COLO668 (cell line): ENCODE measurements at regions not wholly inside any gene's neighbourhood (a gene's known extent, or its start where the extent isn't known, plus 50 kb on each side); places are given as distances from the start of the nearest gene placed in this dataset.

Source experiments
- DNase-seq: peaks from one replicate; lab custom pipeline; 2025; ENCODE audit not compliant: unreplicated experiment; lab: John Stamatoyannopoulos, UW

DNA sequence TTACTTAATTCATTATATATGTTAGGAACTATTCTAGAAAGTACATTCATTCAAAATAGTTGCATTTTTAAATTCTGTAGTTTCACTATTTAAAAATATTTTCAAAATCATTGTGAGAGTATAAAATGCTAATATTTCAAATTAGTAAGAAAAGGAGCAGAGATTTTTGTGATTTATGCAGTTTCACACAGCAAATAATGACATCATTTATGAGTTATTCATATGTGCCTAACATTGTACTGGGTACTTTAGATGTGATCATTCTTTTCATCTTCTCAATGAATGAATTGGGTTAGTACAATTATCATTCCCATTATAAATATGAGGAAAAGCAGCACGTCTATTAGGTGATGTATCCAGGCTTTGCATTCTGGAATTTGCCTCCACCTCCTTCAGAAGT is 1451.0 kb upstream of the IGFBP7 start:
- DNase-seq: no peak

DNA sequence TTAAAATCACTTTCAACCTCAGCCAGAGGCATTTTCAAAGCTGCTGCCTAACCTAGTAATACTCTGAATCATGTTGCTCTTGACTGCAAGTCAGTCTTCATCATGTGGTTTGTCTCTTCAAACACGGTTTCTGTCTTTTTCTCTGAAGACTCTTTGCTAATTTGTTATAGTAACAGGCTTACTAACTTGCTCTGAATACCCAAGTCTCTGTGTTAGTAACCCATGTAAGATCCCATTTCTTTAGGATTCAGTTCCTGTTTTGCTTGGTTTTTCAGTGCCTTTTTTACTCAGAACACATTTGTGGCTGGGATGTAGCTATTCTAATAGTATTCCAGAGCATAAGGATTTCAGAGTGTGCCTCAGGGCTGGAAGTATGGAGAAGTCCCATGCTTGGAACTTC is 1450.6 kb upstream of the IGFBP7 start:
- no peak for DNase-seq

DNA sequence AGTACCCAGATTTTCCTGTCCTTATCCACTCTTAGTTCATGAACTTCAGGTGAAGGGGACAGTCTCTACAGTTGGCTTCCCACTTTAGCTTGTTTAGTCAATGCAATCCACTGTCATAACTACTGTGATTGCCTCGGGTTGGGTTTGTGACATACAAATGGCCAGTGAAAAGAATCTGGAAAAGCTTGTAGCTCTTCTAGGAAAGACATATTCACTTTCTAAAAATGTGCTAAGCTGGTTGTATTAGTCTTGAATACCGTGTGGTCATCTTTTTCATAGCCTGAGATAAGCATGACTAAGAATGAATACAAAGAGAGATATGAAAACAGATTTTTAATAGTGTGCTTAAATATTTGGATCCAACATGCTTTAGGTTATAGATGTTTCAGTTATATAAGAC is 1443.5 kb upstream of the IGFBP7 start:
- no peak for DNase-seq

DNA sequence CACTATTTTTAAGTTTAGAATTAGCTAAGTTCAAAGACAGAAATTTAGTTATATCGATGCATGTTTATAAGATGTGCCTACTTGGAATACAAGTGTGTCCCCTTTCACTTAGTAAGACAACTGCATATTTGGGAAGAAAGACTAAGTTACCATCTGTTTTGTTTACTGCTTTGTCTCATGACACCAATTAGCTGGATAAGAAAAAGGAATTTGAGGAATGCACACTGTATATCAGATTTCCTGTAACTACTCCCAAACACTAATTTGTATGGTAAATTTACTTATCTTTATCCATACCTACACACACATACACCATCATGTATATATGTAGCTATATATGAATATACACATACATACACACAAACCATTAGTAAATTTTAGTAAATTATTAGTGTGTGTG is 1442.8 kb upstream of the IGFBP7 start:
- DNase-seq: no peak

DNA sequence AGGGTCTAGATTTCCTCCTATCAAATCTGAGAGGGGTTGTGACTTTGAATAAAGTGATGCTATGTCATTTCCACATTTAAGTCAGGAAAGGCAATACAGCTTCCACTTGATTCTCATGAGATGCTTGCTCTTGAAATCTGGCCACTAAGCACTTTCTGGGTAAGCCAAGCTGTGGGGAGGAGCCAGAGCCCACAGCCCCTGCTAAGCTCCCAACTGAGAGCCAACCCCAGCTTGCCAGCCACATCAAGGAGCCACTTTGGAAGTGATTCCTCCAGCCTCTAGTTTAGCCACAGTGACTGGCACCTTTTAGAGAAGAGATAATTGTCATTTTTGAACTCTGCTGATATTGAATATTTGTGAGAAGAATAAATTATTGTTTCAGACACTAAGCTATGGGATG is 1441.5 kb upstream of the IGFBP7 start:
- DNase-seq: no peak

DNA sequence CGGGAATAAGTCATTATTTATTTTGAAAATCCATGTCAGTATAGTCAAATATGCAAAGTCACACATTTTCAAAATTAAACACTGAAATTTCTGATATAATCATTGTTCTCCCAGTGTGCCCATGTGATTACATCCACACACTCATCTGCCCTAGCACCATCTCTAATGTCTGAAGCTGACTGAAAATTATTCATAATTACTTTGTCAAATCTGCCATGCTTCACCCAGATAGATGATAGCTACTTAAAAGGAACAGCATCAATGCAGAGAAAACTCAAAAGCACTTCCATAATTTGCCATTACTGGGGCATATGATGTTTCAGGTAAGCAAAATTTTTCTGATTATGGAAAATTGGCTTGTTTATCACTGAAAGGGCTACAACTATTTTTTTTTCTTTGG is 1433.3 kb upstream of the IGFBP7 start:
- no peak for DNase-seq

DNA sequence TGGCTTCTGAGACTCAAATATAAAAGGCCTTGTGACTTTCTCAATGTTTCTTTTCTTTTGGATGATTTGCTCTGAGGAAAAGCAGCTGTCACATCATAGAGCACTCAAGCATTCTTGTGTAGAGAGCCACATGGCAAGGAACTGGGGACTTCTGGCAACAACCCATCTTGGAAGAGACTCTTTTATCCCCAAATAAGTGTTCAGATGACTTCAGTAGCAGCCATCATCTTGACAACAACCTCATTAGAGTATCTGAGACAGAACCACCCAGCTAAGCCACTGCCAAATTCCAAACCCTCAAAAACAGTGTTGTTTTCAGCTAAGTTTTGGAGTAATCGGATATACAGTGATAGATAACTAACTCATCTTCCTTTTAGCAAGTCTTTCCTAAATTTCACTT is 1431.7 kb upstream of the IGFBP7 start:
- no peak for DNase-seq

DNA sequence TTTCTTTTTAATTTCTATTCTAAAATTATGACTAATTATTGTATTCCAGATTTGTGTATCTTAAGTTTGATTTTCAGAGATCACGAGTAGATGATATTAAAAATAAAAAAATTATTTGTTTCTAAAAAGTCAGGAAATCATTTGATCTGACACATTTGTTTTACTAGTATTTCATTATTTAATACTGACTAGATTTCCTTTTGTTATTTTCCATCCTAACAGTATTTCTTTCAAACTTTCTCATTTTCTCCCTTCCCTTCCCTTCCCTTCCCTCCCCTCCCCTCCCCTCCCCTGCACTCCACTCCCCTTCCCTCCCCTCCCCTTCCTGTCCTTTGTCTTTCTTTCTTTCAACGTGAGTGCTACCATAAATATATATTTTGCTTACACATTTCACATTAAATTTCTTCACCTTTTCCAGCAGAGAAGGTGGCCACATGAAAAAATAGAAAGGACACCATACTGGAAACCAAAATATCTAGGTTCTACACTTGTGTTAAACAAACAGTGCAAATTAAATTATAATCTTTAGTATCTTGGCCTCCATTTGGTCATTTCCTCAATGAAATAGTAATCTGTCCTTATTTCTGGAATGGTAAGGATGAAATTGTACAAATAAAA is 1412.7 kb upstream of the IGFBP7 start:
- no peak for DNase-seq

DNA sequence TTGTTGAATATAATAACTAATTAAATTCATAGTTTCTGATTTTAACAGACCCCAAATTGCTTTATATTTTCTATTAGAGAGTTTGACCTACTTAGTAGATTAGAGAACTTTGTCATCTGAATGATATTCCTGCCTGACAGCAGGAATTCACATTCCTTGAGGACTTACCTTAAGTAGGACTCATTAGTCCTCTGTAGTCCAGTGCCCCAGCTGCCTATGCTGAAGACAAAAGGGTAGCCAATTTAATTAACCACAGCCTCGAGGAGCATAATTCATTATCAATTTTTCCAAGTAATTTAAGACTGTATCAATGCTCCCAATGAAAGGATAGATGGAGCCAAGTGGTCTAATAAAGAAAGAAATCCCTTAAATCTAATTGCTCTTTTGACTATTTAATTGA is 1405.0 kb upstream of the IGFBP7 start:
- DNase-seq: no peak

DNA sequence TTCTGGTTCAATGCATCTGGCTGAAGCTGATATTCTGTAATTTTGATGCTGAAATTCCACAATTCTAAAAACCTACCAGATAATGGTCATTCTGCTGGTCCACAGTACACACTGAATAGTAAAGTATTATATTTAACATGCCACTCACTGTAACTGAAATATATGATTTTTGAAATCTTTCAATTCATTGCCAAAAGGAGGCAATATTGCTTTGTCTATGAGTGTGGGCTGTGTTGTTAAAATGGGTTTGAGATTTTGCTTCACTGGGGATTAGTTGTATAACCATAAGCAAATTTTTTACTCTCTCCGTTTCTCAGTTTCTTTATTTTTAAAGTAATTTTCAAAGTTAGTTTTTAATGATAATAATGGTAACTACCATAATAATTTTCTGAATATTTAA is 1404.1 kb upstream of the IGFBP7 start:
- no peak for DNase-seq

DNA sequence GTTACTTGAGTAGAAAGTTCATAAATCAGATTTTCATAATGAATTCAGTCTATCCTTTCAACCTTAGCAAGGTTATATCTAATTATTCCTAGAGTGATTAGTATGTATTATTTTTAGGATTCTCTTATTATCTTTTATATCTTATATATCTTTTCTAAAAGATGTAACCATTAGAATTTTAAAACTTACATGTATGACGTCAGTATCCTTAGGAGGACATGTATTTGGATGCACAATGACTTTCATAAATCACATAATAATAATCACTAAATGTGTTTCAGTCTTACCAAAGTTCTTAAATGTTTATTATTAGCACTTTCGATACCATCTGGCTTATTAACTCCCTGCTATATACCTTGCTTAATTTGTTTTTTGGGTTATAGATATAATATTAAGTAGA is 1400.5 kb upstream of the IGFBP7 start:
- DNase-seq: no peak

DNA sequence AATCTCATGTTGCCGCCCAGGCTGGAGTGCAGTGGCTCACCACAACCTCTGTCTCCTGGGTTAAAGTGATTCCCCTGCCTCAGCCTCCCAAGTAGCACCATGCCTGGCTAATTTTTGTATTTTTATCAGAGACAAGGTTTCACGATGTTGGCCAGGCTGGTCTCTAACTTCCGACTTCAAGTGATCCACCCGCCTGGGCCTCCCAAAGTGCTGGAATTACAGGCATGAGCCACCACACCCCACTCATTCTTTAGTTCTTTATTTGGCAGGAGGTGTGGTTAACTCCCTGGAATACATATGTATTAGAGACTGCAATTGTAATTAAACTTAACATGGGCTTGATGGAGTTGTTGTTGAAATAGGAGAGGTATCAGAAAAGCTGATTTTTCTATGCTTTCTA is 1396.9 kb upstream of the IGFBP7 start:
- no peak for DNase-seq

DNA sequence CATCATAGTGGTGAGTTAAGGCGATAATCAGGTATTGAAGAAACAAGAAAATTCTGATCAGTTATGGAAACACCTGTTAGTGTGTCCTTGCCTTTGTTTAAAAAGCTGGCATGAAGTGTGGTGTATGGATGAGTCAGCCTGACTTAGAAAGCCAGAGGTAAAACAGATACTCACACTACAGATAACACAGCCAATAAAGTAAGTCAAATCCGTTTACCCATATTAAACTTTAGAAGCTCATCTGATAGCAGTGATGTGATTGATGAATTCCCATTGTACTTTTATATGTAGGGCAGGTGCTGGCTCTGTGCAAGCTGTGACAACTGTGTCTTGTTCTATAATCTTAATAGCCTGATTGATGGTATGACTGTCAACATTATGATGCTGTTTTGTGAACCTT is 1392.7 kb upstream of the IGFBP7 start:
- DNase-seq: peak; percentile 19

DNA sequence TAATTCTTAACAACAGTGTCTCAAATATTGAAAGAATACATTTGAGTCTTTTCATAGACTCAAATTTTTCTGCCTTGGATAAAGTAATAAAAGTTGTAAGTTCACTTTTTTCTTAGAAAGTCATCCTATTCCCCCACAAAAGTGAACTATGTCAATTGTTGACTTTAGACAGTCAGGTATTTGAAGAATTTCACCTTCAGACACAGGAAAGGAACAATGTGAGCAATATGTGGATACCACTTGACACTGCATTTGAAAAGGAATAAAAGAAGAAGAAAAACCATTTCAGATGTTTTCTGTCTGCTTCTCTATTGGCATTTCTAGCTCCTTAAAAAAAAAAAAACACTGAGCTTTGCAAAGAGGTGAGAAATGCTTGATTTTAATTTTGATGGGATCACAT is 1389.0 kb upstream of the IGFBP7 start:
- DNase-seq: no peak

DNA sequence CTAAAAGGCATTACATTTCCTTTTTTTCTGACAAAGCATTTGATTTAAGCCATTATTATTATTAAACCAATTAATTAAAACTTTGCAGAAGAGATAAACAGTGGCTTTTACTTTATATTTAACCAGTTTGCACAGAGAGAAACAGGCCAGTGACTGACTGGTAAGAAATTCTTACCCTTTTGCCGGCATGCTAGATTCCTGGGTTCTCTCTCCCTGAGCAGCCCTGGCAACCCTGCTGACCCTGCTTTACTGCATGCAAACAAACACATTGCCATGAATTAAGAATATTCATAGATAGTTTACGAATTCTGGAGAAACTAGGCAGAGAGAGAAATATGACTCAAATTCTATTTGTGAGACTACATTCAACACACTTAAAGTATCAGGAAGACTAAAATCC is 1381.4 kb upstream of the IGFBP7 start:
- no peak for DNase-seq

DNA sequence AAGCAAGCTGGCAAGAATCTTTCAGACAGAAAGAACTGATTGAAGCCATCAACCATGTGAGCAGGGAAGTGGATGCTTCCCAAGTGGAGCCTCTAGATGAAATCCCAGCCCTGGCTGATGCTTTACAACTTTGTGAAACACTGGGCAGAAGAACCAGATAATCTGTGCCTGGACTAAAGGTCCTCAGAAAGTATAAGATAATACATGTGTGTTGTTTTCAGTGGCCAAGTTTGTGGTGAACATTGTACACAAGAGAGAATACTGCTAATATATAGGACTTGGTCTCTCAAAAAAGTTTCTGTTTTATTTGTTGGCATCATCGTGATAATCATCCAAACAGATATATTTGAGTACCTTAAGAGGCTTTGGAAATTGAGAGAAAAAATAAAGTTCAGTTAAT is 1367.8 kb upstream of the IGFBP7 start:
- no peak for DNase-seq

DNA sequence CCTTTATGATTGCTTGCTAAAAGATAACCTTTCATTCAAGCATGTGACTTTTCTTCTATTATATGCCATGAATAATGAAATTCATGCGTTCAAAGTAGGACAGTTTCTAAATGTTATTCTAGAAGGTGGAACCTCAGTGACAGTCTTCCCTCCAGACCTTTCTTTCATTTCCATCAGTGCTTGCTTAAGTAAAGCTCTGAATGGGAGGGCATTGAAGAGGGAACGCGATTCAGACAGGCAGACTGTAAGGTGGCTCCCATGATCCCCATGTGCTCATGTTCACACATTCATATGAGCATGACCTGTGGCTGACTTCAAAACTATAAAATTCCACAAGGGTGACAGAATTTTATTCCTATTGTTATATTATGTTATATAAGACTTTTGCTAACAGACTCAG is 1367.3 kb upstream of the IGFBP7 start:
- DNase-seq: no peak

DNA sequence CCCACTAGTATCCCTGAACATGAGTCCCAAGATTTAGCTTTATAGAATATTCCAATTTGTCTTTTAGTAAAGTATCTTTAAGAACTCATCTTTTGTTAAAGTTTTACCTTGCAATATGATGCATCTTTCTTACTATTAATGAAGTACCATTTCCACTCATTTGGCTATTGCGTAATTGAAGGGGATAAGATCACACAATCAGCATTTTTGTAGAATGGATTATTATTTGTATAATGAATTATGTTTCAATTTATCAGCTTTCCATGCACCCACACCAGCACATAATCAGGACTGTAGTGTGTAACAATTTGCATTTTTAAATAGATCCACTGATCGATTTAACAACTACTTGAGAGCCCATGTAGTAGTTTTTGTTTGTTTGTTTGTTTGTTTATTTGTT is 1364.9 kb upstream of the IGFBP7 start:
- no peak for DNase-seq

DNA sequence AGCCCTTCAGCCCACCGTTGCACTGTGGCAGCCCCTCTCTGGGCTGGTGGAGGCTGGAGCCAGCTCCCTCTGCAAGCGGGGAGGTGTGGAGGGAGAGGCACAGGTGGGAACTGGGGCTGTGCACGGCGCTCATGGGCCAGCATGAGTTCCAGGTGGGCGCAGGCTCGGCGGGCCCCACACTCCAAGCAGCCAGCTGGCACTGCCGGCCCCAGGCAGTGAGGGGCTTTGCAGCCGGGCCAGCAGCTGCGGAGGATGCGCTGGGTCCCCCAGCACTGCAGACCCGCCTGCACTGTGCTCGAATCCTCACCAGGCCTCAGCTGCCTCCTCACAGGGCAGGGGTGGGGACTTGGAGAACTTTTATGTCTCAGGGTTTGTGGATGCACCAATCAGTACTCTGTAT is 1354.8 kb upstream of the IGFBP7 start:
- DNase-seq: no peak

DNA sequence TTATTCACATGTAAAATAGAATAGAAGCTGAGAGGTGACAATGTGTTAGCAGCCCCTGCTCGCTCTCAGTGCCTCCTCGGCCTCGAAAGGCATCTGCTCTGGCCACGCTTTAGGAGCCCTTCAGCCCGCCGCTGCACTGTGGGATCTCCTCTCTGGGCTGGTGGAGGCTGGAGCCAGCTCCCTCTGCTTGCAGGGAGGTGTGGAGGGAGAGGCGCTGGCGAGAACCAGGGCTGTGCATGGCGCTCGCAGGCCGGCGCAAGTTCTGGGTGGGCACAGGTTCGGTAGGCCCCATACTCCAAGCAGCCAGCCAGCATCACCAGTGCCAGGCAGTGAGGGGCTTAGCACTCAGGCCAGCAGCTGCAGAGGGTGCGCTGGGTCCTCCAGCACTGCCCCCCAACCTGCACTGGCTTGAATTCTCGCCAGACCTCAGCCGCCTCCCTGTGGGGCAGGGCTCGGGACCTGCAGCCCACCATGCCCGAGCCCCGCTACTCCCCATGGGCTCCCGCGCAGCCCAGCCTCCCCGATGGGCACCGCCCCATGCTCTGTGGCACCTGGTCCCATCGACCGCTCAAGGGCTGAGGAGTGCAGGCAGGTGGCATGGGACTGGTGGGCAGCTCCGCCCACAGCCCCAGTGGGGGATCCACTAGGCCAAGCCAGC is 1346.7 kb upstream of the IGFBP7 start:
- DNase-seq: no peak

DNA sequence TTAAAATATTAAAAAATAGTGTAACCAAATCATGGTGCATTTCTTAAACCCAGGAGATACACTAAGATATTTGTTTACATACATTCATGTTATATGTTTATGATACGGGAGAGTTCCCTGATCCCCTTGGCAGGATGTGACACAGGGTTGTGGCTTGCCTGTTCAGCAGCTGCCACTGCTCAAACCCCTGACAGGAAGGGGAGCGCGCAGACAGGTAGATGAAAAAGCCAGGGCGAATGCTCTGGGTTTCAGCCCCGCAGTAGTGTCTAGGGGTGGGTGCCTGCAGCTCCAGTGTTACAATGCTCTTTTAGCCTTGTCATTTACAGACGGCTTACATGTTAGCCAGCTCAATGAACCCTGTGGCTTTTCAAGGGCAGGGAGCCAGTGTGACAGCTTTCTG is 1343.8 kb upstream of the IGFBP7 start:
- no peak for DNase-seq

DNA sequence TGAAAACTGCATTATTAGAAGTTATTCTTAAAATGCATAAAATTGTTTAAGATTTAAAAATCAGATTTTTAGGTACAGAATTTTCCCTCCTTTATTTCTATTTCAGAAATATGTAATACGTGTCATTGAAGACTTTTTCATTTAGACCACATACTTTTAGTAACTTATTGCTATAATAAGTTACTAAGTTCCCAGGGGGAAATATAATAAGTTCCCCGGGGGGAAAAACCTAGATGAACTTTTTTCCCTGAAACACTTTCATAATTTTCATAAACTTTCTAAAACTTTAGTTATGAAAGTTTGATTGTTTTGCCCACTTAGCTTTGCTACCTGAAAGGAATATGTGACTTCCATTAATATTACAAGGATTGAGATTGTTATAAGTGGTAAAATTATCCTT is 1341.5 kb upstream of the IGFBP7 start:
- DNase-seq: no peak

DNA sequence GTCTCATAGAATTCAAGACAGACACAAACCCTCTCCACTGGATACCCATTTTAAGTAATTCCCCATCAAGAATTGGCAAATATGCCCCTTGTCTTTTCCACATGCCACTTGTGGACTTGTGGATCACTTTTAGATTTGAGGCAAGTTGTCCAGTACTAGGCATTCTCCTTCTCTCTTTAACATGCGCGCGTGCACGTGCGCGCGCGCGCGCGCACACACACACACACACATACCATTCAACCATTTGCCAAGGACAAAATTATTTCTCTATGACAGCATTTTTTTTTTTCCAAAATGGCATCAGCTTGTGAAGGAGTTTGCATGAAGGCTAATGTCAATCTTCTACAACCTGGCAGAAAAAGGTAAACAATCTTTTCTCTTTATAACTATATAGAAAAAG is 1325.7 kb upstream of the IGFBP7 start:
- DNase-seq: no peak
